HFFc6 (cell line): ENCODE measurements at regions not wholly inside any gene's neighbourhood (a gene's known extent, or its start where the extent isn't known, plus 50 kb on each side); places are given as distances from the start of the nearest gene placed in this dataset.
A peak's percentile ranks its signal among the peaks of the same experiment; 100 is the strongest.

ENCODE experiments used
- DNase-seq: peaks from one replicate; pipeline ENCODE4 v3.0.0-alpha.2; 2018
- H3K27ac Mint-ChIP-seq: 2 replicates; pipeline ENCODE4 v1.8.0; 2020; ENCODE audit warnings: mild to moderate bottlenecking, mixed read lengths
- H3K27me3 Mint-ChIP-seq: 2 replicates; pipeline ENCODE4 v1.8.0; 2021; ENCODE audit warnings: mild to moderate bottlenecking, moderate library complexity, mixed read lengths; ENCODE audit not compliant: insufficient read depth
- H3K36me3 Mint-ChIP-seq: 2 replicates; pipeline ENCODE4 v1.8.0; 2021; ENCODE audit warnings: low read depth, mixed read lengths
- H3K4me1 Mint-ChIP-seq: 2 replicates; pipeline ENCODE4 v1.8.0; 2020; ENCODE audit warnings: low read depth, mixed read lengths
- H3K4me3 Mint-ChIP-seq: 2 replicates; pipeline ENCODE4 v1.8.0; 2020; ENCODE audit warnings: mild to moderate bottlenecking, moderate library complexity, mixed read lengths
- H3K9me3 Mint-ChIP-seq: 2 replicates; pipeline ENCODE4 v1.8.0; 2020; ENCODE audit warnings: mild to moderate bottlenecking, mixed read lengths
- CTCF ChIP-seq: fragments of 200-600 bp; sonication (generic); IDR thresholded peaks from 2 replicates; pipeline ENCODE4 v1.5.0; 2021; ENCODE audit warnings: antibody characterized with exemption, mild to moderate bottlenecking

GRCh38 chr4:54574500-54574899 is 83.3 kb upstream of the KIT start:
- H3K4me3 Mint-ChIP-seq = no peak overlapping the region

DNA sequence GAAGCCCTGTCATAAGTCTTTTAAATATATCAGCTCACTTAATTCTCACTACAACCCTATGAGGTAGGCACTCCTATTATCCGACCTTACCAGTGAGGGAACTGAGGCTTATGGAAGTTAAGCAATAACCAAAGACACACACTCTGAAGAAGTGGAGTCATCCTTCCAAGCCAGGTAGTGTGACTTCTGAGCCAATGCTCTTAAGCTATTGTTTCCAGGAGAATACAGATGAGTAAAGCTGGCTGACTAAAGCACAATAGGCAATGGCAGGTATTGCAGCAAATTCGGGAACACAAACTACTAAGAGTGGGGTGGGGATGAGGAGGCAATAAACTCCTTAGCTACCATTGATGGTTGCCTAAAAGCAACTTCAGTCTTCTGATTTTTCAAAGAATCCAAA is 81.8 kb upstream of the KIT start:
- Mint-ChIP-seq H3K9me3 (no peaks in the 10 kb centered on the region), H3K27ac (no peak overlapping the region), H3K36me3 (no peaks in the 10 kb centered on the region), H3K27me3 (no peaks in the 10 kb centered on the region; the same call in none of the 2 replicates), H3K4me1 (no peaks in the 10 kb centered on the region), H3K4me3 (no peak overlapping the region)
- no peak for DNase-seq
- TF ChIP-seq CTCF = no peak

More at GRCh38 chr4:54574500-54574899, 83.3 kb upstream of the KIT start:
- H3K27me3 Mint-ChIP-seq = no peaks in the 10 kb centered on the region; the same call in none of the 2 replicates
- DNase-seq = no peak
- no peaks in the 10 kb centered on the region for H3K4me1 Mint-ChIP-seq
- TF ChIP-seq CTCF = no peak
- no peaks in the 10 kb centered on the region for H3K36me3 Mint-ChIP-seq
- H3K27ac Mint-ChIP-seq = no peak overlapping the region
- no peaks in the 10 kb centered on the region for H3K9me3 Mint-ChIP-seq

GRCh38 chr4:54581807-54582206 is 76.0 kb upstream of the KIT start:
- H3K9me3 Mint-ChIP-seq = no peaks in the 10 kb centered on the region
- no peaks in the 10 kb centered on the region for H3K36me3 Mint-ChIP-seq
- no peak for TF ChIP-seq CTCF
- DNase-seq = no peak
- H3K27ac Mint-ChIP-seq = no peak overlapping the region
- H3K27me3 Mint-ChIP-seq = no peaks in the 10 kb centered on the region; the same call in 1 of the 2 replicates
- H3K4me1 Mint-ChIP-seq = peaks cover 21% of the 10 kb centered on the region
- H3K4me3 Mint-ChIP-seq = no peak overlapping the region

DNA sequence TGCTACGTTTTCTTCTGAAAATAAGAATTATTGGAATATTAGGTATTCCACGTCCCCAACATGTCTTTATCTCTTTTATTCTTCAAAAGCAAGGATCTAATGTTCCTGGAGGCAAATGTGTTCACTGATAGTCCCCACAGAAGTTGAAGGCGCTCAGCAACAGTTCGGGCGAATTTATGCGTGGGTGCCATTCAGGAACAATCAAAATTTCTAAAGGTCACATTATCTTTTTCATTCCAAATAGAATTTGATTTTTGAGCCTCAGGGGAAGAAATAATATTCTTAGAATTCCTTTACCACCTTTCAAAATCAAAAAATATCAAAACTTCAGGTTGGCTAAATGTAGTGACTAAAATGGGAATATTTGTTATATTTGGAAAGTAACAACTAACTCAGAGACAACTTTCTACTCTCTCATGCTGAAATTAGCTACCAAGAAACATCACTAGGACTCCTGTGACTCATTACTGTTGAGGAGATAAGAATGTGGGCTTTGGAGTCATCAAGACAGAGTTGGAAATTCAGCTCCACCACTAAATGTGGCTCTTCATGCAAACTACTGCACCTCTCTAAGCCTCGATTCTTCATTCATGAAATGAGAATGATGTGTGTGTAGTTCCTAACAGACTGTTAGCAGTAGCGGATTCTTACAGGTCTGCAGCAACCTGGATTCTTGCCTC is 72.3 kb upstream of the KIT start:
- Mint-ChIP-seq H3K9me3 (no peaks in the 10 kb centered on the region), H3K36me3 (no peaks in the 10 kb centered on the region), H3K27me3 (no peaks in the 10 kb centered on the region), H3K27ac (peak overlapping the region; percentile 81; the same call in 1 of the 2 replicates), H3K4me1 (peaks cover 30% of the 10 kb centered on the region), H3K4me3 (peak overlapping the region; percentile 54; the same call in 1 of the 2 replicates)
- no peak for TF ChIP-seq CTCF
- peak; percentile 72 for DNase-seq

DNA sequence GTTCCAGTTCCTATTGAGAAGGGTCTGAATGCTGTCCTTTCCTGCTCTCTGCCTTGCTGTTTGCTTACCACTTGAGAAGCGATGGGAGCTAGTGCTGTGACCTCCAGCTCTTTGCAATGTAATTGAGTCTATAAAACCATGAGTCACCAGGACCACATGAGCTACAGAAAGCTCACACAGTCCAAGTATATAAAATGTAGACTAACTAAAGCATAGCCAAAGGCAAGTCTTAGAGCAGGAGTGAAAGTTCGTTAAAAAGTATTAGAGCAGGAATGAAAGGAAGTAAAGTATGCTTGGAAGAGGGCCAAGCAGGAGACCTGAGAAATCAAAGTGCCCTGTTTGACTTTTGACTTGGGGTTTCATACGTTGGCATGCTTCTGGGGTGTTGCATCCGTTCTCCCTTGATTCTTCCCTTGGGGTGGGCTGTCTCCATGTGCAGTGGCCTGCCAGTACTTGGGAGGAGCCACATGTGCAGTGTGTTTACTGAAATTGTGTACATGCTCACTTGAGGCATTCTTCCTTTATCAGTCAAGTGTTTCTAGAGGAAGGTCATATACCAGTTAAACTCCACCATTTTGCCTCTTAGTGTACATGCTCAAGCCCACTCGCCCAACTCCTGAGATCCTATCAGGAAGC is 71.3 kb upstream of the KIT start:
- Mint-ChIP-seq H3K4me3 (peak overlapping the region; percentile 44; the same call in 1 of the 2 replicates), H3K27ac (peak overlapping the region; percentile 70; the same call in 1 of the 2 replicates), H3K4me1 (peaks cover 30% of the 10 kb centered on the region), H3K27me3 (peaks cover 4% of the 10 kb centered on the region; the same call in 1 of the 2 replicates), H3K9me3 (no peaks in the 10 kb centered on the region), H3K36me3 (no peaks in the 10 kb centered on the region)
- no peak for TF ChIP-seq CTCF
- peak; percentile 87 for DNase-seq
